NCI-H146 (cell line): ENCODE measurements at regions not wholly inside any gene's neighbourhood (a gene's known extent, or its start where the extent isn't known, plus 50 kb on each side); places are given as distances from the start of the nearest gene placed in this dataset.

ENCODE experiments used
- DNase-seq: peaks from one replicate; lab custom pipeline; 2025; lab: John Stamatoyannopoulos, UW

- no peak for DNase-seq
These were observed 180.7 kb upstream of the GGTLC1 start for GRCh38 chr20:24169256-24169655.

GRCh38 chr20:24166412-24166811 is 177.8 kb upstream of the GGTLC1 start:
- DNase-seq: no peak

- no peak for DNase-seq
These were observed 177.5 kb upstream of the GGTLC1 start for GRCh38 chr20:24166123-24166381.

- no peak for DNase-seq
These were observed 176.9 kb upstream of the GGTLC1 start for GRCh38 chr20:24165301-24166122.

- DNase-seq: no peak
These were observed 175.8 kb upstream of the GGTLC1 start for GRCh38 chr20:24164360-24164759.

GRCh38 chr20:24163506-24163905 is 174.9 kb upstream of the GGTLC1 start:
- no peak for DNase-seq

GRCh38 chr20:24160563-24161281 is 172.1 kb upstream of the GGTLC1 start:
- peak; percentile 3 for DNase-seq

- no peak for DNase-seq
These were observed 169.7 kb upstream of the GGTLC1 start for GRCh38 chr20:24158281-24158680.

GRCh38 chr20:24157213-24157612 is 168.6 kb upstream of the GGTLC1 start:
- no peak for DNase-seq

- no peak for DNase-seq
These were observed 164.8 kb upstream of the GGTLC1 start for GRCh38 chr20:24153101-24154040.

- DNase-seq: no peak
These were observed 163.2 kb upstream of the GGTLC1 start for GRCh38 chr20:24151621-24152294.

- DNase-seq: no peak
These were observed 161.8 kb upstream of the GGTLC1 start for GRCh38 chr20:24150406-24150805.

GRCh38 chr20:24149881-24150307 is 161.3 kb upstream of the GGTLC1 start:
- DNase-seq: no peak

GRCh38 chr20:24149175-24149574 is 160.6 kb upstream of the GGTLC1 start:
- no peak for DNase-seq

- DNase-seq: no peak
These were observed 159.8 kb upstream of the GGTLC1 start for GRCh38 chr20:24148372-24148771.

- no peak for DNase-seq
These were observed 159.4 kb upstream of the GGTLC1 start for GRCh38 chr20:24147961-24148360.

GRCh38 chr20:24147479-24147878 is 158.9 kb upstream of the GGTLC1 start:
- no peak for DNase-seq

- DNase-seq: no peak
These were observed 157.7 kb upstream of the GGTLC1 start for GRCh38 chr20:24146231-24146634.

- no peak for DNase-seq
These were observed 155.8 kb upstream of the GGTLC1 start for GRCh38 chr20:24144371-24144770.

- no peak for DNase-seq
These were observed 152.5 kb upstream of the GGTLC1 start for GRCh38 chr20:24141111-24141510.

GRCh38 chr20:24139846-24140245 is 151.3 kb upstream of the GGTLC1 start:
- DNase-seq: no peak

GRCh38 chr20:24138951-24139350 is 150.4 kb upstream of the GGTLC1 start:
- no peak for DNase-seq
